RWPE1 (cell line): ENCODE measurements at regions not wholly inside any gene's neighbourhood (a gene's known extent, or its start where the extent isn't known, plus 50 kb on each side); places are given as distances from the start of the nearest gene placed in this dataset.

Source experiments
- CTCF ChIA-PET: fragments of 350-600 bp; sonication (Branson Sonifier 250); formaldehyde crosslinking; extraction: SDS; loops from one replicate; lab custom pipeline; 2021; lab: Yijun Ruan, JAX
- POLR2A ChIA-PET: fragments of 400-600 bp; formaldehyde crosslinking; extraction: SDS; loops from one replicate; lab custom pipeline; 2020; ENCODE audit warnings: antibody characterized with exemption; ENCODE audit not compliant: low non-redundant PET; lab: Yijun Ruan, JAX
- DNase-seq: peaks from one replicate; pipeline ENCODE4 v3.0.0; 2012; ENCODE audit warnings: low spot score
- H3K27ac ChIP-seq: fragments of 450-650 bp; 2 replicates; pipeline ENCODE4 v1.5.1; 2017
- CTCF ChIP-seq: fragments of 450-650 bp; conservative IDR thresholded peaks from 2 replicates; pipeline ENCODE4 v1.5.1; 2017; ENCODE audit warnings: low read depth, mild to moderate bottlenecking

GRCh38 chr2:219967247-219968245 is 340.1 kb downstream of the SLC4A3 start:
- DNase-seq, result no peak
- ChIA-PET CTCF (interaction anchor here (0.5 to 0.6 kb wide), 2 partner anchors 206 to 352 kb away, joined by 3 to 6 read pairs; no protein-coding TSS in a partner anchor), POLR2A (no interaction called here)
- TF ChIP-seq CTCF, result no peak
- no peak overlapping the region for H3K27ac ChIP-seq

- peak; percentile 96 for DNase-seq
- CTCF ChIA-PET, result interaction anchor here (0.6 kb wide), 2 partner anchors 439 to 850 kb away, joined by 3 to 4 read pairs; no protein-coding TSS in a partner anchor
- peak overlapping the region; percentile 75 for H3K27ac ChIP-seq
- no peak for TF ChIP-seq CTCF
- POLR2A ChIA-PET, result no interaction called here
These were observed 341.4 kb downstream of the SLC4A3 start for GRCh38 chr2:219968685-219969345.

GRCh38 chr2:219969508-219969907 is 342.1 kb downstream of the SLC4A3 start:
- H3K27ac ChIP-seq, result no peak overlapping the region
- ChIA-PET CTCF (no interaction called here), POLR2A (no interaction called here)
- TF ChIP-seq CTCF, result no peak
- DNase-seq, result peak; percentile 73

GRCh38 chr2:219973136-219973535 is 345.7 kb downstream of the SLC4A3 start:
- DNase-seq, result no peak
- POLR2A ChIA-PET, result no interaction called here
- CTCF ChIA-PET, result interaction anchor here (0.6 kb wide), 1 partner anchor 330 kb away, joined by 3 read pairs; no protein-coding TSS in a partner anchor
- H3K27ac ChIP-seq, result no peak overlapping the region
- TF ChIP-seq CTCF, result no peak

GRCh38 chr2:219976871-219977270 is 349.4 kb downstream of the SLC4A3 start:
- no peak for DNase-seq
- H3K27ac ChIP-seq, result no peak overlapping the region
- ChIA-PET POLR2A (no interaction called here), CTCF (no interaction called here)
- no peak for TF ChIP-seq CTCF

GRCh38 chr2:219980638-219981037 is 353.2 kb downstream of the SLC4A3 start:
- POLR2A ChIA-PET, result no interaction called here
- CTCF ChIA-PET, result no interaction called here

More at GRCh38 chr2:219980638-219981037, 353.2 kb downstream of the SLC4A3 start:
- no peak for DNase-seq
- TF ChIP-seq CTCF, result no peak
- no peak overlapping the region for H3K27ac ChIP-seq
